Astrocyte of the hippocampus (primary cell): ENCODE measurements at regions not wholly inside any gene's neighbourhood (a gene's known extent, or its start where the extent isn't known, plus 50 kb on each side); places are given as distances from the start of the nearest gene placed in this dataset.
"Not testable (repeated sequence)": the region's sequence is repeated elsewhere in the genome, so short reads cannot be mapped to it uniquely, and the experiment has no call there.

ENCODE experiments used
- DNase-seq: peaks from one replicate; pipeline ENCODE4 v3.0.0; 2011; ENCODE audit warnings: low read depth, low spot score

- no peak for DNase-seq
Observed at GRCh38 chr7:81887098-81888090, 117.5 kb upstream of the HGF start.

DNA sequence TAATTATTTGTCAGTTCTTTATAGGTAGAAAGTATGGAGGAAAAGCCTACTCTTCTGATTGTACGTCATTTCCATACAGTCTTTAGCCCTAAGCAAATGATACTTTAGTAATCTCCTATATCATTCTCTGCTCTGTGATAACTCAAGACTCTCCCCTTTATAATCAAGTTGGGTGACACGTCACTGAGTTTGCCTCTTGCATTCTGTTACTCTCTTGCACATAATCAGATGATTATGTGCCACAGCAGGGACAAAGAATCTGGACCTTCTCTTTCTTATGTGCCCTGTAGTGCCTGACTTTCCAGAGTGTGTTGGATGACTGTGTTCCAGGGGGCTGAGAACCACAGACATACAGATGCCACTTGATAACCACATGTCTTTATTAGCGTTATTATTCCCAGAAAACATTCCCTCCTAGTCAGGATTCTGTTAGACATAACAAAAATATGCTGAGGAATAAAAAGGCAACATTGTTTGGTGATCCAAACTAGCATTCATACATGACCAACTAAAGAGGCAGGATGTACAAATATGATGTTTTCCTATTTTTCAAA is 116.4 kb upstream of the HGF start:
- no peak for DNase-seq

GRCh38 chr7:81884817-81885216 is 115.0 kb upstream of the HGF start:
- DNase-seq = no peak

DNA sequence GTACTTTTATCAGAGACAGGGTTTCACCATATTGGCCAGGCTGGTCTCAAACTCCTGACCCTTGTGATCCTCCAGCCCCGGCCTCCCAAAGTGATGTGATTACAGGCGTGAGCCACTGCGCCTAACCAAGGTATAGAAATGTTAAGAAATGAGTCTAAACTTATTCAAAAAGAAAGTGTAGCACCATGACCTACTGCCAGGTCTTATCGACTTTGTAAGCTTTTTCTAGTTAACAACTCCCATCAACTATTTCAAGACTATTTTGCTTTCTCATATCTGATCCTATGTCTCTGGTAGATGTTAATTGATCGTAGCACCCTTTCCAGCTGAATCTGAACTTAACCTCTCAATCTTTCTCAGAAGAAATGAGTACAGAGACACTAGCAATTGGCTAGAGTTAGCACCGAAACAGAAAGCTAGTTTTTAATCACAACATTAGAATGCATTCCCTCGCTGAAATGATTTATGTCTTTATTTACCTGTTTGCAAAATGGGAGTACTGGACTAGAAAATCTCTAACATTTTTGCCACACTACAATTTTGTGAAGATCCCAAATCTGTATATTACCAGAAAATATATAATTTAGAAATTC is 114.0 kb upstream of the HGF start:
- DNase-seq = no peak

DNA sequence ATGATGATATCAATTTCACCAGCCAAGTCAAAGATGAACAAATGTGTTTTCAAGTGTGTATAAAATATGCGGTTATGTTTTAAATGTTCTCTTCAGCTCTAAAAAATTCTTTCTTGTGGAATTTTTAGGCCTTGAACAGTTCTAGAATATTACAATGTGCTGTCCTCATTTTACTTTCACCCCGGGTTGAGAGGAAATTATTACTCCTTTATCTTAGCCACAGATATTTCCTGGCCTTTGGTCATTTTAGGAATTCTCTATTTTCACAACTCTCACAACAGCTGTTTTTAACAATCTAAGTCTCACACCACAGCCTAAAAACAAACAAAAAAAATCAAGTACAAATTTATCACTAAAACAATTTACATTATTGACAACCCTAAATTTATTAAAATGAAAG is 112.2 kb upstream of the HGF start:
- no peak for DNase-seq

- no peak for DNase-seq
Observed at GRCh38 chr7:81877890-81878289, 108.0 kb upstream of the HGF start.

GRCh38 chr7:81873559-81873958 is 103.7 kb upstream of the HGF start:
- DNase-seq = no peak

DNA sequence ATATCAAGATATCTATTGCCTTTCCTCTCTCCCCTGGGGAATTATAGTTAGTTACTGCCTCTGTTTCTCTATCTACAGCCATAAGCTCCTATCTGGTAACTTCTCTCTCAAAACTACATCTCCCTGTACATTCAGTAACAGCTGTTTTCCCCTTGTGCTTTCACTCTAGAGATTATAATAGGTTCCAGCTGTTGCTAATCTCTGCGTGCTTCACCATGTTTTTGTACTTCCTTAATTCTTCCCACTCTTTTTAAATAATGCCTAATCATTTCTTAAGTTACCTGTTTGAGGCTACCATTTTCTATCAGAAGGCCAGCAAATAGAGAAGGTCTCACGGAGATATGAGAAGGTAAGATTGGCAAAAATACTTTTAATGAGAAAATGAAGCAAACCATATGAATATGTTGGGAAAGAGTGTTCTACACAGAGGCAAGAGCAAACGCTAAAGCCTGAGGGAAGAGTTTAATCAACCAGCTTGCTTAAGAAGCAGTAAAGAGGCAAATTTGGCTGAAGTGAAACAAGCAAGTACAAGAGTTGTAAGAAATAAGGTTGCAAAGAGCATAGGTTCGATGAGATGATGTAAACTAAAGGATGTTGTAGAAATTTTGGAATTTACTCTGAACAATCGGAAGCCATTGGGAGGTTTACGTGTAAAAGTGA is 101.9 kb upstream of the HGF start:
- no peak for DNase-seq

DNA sequence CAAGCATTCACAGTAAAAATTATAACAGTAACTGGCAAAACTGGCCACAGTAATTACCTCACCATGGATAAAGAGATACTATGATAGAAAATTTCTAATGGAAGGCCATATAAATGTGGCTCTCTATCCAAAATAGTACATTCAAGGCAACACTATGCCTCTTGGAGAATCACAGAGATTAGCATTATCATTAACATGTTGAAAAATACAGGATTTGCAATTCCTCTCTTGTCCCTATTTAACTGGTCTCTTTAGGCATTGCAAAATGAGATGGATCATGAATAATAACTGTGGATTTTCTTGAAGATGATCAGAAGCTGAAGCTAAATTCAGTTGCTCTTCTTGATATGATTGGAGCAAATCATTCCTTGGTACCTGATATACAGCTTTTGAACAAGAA is 100.8 kb upstream of the HGF start:
- no peak for DNase-seq

DNA sequence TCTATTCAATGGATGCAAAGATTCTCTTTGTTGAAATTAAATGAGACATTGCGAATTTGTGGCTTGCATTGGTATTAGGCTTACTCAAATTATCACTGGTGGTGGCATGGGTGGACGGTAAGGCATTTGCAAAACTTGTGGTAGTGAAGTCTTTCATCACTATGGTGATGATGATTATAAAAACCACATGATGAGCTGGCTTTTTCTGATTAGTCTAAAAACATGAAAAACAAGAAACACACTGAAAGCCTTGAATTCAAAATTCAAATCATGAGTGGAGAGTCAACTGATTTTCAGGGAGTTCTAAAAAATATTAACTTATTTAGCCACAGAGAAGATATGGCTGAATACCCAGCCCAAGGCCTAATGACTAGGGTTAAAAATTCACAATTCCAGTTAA is 99.8 kb upstream of the HGF start:
- peak; percentile 7 for DNase-seq

- no peak for DNase-seq
Observed at GRCh38 chr7:81865754-81866153, 95.9 kb upstream of the HGF start.

- DNase-seq = no peak
Observed at GRCh38 chr7:81859433-81859832, 89.6 kb upstream of the HGF start.

GRCh38 chr7:81858820-81859219 is 89.0 kb upstream of the HGF start:
- DNase-seq = peak; percentile 2

DNA sequence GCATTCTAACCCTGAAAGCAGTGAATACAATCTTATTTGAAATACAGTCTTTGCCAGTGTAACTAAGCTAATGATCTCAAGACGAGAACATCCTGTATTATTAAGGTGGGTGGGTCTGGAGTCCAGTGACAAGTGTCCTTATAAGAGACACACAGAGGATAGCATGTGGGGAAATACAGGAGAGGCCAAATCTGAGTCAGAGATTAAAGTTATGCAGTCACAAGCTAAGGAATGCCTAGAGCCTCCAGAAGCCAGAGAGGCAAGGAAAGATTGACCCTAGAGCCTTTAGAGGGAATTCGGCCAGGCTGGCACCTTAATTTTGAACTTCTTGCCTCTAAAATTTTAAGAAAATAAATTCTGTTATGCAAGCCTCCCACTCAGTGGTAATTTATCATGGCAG is 87.5 kb upstream of the HGF start:
- peak; percentile 11 for DNase-seq

DNA sequence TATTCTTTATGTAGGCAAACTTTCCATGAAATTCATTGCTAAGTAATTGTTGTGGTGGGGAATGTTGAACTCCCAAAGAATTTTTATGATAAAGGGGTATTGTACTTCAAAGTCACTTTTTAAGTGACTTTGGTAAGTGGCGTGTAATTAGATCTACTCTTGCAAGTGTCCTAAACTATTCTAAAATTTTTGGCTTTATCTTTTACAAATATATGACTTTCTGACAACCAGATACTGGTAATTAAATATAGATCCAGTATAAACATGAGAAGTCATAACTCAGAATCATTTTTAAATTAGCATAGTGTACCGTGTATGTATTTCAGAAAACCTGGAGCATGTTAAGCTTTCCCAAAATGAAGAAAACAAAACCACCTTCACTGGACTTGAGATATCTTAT is 84.7 kb upstream of the HGF start:
- DNase-seq = no peak

- DNase-seq = no peak
Observed at GRCh38 chr7:81852701-81853100, 82.9 kb upstream of the HGF start.

DNA sequence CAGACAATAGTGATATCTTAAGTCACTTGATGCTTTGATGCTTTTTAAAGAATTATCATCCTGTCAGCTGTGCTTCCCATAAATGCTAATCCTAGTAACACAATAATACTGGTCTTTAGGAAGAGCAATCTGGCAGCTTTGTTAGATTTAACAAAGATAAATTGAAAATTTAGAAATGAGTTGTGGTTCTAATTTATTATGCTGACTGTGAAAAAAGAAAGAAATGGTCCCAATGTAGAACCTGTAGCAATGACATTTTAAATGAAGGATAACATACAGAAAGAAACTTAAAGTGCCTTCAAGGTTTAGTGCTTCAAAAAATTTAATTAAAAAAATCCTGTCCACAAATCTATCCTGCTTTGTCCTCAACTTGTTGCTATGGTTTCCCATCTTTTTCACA is 81.6 kb upstream of the HGF start:
- no peak for DNase-seq

DNA sequence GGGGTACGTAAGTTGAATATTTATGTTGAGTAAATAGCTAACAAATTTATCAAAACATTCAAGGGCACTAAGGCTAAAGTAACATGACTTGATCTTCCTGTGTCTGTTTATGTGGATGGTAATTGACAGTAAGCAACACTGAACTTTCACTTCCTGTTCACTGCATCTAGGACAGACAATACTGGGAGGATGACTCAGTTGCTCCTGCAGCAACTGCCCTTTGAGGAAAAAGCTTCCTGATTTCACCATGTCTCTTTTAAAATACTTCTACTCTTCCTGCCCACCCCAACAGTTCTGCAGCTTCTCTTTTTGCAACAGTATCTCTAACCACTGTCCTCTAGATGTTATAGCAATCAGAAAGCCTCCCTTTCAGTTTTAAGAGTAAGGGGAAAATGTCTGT is 76.6 kb upstream of the HGF start:
- DNase-seq = peak; percentile 6

DNA sequence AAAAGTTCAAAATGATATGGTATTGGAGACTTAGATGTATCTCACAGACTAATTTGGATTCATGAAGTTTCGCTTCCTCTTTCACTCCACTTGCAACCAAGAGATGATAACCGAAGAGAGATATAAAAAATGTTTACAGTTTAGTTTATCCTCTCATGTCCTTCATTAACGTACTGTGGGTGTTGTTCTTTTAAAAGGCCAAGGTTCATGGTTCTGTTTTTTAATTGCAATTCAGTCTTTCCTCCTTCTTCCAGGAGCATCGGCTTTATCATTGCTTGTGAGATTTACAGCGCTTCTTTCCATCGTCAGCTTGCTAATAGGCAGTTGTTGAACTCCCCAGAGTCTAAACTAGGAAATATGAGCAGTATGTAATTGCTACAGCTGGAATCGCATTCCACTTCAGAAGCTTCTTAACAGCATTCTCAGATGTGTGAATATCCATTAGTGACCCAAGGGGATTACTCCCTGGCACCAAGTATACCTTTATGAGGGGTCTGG is 75.9 kb upstream of the HGF start:
- DNase-seq = no peak

DNA sequence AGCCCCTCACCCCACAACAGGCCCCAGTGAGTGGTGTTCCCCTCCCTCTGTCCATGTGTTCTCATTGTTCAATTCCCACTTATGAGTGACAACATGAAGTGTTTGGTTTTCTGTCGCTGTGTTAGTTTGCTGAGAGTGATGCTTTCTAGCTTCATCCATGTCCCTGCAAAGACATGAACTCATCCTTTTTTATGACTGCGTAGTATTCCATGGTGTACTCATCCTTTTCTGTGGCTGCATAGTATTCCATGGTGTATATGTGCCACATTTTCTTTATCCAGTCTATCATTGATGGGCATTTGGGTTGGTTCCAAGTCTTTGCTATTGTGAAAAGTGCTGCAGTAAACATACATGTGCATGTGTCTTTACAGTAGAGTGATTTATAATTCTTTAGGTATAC is 73.8 kb upstream of the HGF start:
- not testable (repeated sequence) for DNase-seq

- DNase-seq = peak; percentile 8
Observed at GRCh38 chr7:81842361-81842760, 72.5 kb upstream of the HGF start.

- no peak for DNase-seq
Observed at GRCh38 chr7:81839708-81840369, 70.0 kb upstream of the HGF start.
